Aorta (tissue), 5 donors: ENCODE measurements at regions not wholly inside any gene's neighbourhood (a gene's known extent, or its start where the extent isn't known, plus 50 kb on each side); places are given as distances from the start of the nearest gene placed in this dataset.
"Not testable (repeated sequence)": the region's sequence is repeated elsewhere in the genome, so short reads cannot be mapped to it uniquely, and the experiment has no call there.

Source experiments
- ATAC-seq: fragments of 200-7000 bp; cut with Tn5 transposase; one replicate; pipeline ENCODE4 v1.9.1; 2022; ENCODE audit warnings: moderate library complexity; ENCODE audit not compliant: low FRiP score
- DNase-seq, 2 donors: peaks; one replicate each; pipeline ENCODE4 v3.0.0-alpha.2; 2020
- H3K27ac ChIP-seq, 2 donors: one replicate each; pipeline ENCODE4 v1.5.1; 2013; ENCODE audit warnings: low read length in 2 of 2, mild to moderate bottlenecking in 2 of 2, moderate library complexity in 2 of 2, control low read depth in 1 of 2, inconsistent platforms in 1 of 2, low read depth in 1 of 2
- H3K27me3 ChIP-seq, 2 donors: one replicate each; pipeline ENCODE4 v1.6.1; 2013; ENCODE audit warnings: control low read depth in 1 of 2, low read length in 1 of 2, mild to moderate bottlenecking in 1 of 2, moderate library complexity in 1 of 2; ENCODE audit not compliant: insufficient read depth in 2 of 2, control insufficient read depth in 1 of 2
- H3K36me3 ChIP-seq, 2 donors: one replicate each; pipeline ENCODE4 v1.6.1; 2013; ENCODE audit warnings: control low read depth in 1 of 2, low read length in 1 of 2, mild to moderate bottlenecking in 1 of 2; ENCODE audit not compliant: insufficient read depth in 2 of 2, control insufficient read depth in 1 of 2
- H3K4me1 ChIP-seq, 2 donors: one replicate each; pipeline ENCODE4 v1.6.1; 2013; ENCODE audit warnings: low read length in 2 of 2, control low read depth in 1 of 2, mild to moderate bottlenecking in 1 of 2, moderate library complexity in 1 of 2; ENCODE audit not compliant: insufficient read depth in 2 of 2, control insufficient read depth in 1 of 2
- H3K4me3 ChIP-seq, 2 donors: one replicate each; pipeline ENCODE4 v1.5.1; 2013; ENCODE audit warnings: low read length in 2 of 2, control low read depth in 1 of 2, mild to moderate bottlenecking in 1 of 2
- H3K9me3 ChIP-seq: one replicate; pipeline ENCODE4 v1.6.1; 2013; ENCODE audit warnings: mild to moderate bottlenecking, low read length; ENCODE audit not compliant: control insufficient read depth
- WGBS, 2 donors: extraction: QIAGEN DNeasy Blood & Tissue Kit; methylation state at CpG; one replicate each; pipeline ENCODE4 v1.1.7; 2013; 5-methylcytosine and 5-hydroxymethylcytosine counted together
- intact Hi-C, 2 donors: fragments of 100-400 bp; cut with DNase I; formaldehyde crosslinking; loops; one replicate each; pipeline versions ENCODE4 v1.14.2 to v1.15.0; 2022
- donor health status: healthy with polysubstance abuse.
- donor health status: Bipolar disorder and iron deficiency.
- donor health status: DM: no; HTN: no; CAD: no.
- donor health status: DM: no; HTN: no; CAD: no.
- donor health status: DM: yes; HTN: yes; CAD: no.

DNA sequence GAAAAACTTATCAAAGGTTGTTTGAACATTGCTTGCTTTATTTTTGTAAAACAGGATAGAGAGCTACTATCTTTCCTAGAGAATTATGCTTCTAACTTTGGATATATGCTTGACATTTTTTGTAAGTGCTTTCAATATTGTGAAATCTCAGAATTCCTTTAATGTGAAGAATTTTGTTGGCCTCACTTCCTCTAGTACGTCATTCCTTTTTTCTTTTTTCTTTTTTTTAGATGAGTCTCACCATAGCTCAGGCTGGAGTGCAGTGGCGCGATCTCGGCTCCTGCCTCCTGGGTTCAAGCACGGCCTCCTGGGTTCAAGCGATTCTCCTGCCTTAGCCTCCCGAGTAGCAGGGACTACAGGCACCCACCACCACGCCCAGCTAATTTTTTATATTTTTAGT lies 668.1 kb downstream of the RFPL4B start:
- DNase-seq = no peak
- Histone ChIP-seq H3K4me1 (no peaks in the 10 kb centered on the region), H3K4me3 (no peak overlapping the region), H3K9me3 (no peaks in the 10 kb centered on the region), H3K27ac (no peak overlapping the region), H3K36me3 (no peaks in the 10 kb centered on the region), H3K27me3 (no peaks in the 10 kb centered on the region)
- WGBS, 2 donors = 45 to 47% methylated on average over 8 of the region's 8 CpGs
- no peak for ATAC-seq
- intact Hi-C loops = no loop called here

GRCh38 chr6:113017353-113017752 lies 670.2 kb downstream of the RFPL4B start:
- Histone ChIP-seq H3K4me3 (no peak overlapping the region), H3K27me3 (no peaks in the 10 kb centered on the region), H3K4me1 (no peaks in the 10 kb centered on the region), H3K27ac (no peak overlapping the region), H3K9me3 (no peaks in the 10 kb centered on the region), H3K36me3 (no peaks in the 10 kb centered on the region)
- WGBS, 2 donors = 84 to 87% methylated on average over 2 of the region's 2 CpGs
- DNase-seq = no peak
- no peak for ATAC-seq
- intact Hi-C loops = no loop called here

GRCh38 chr6:113018351-113019151 lies 671.4 kb downstream of the RFPL4B start:
- H3K4me1 ChIP-seq = no peaks in the 10 kb centered on the region
- H3K9me3 ChIP-seq = no peaks in the 10 kb centered on the region
- peak in 1 of 2 donors; percentile 58 for DNase-seq
- no peak overlapping the region for H3K4me3 ChIP-seq
- peak; percentile 69 for ATAC-seq
- H3K27me3 ChIP-seq = no peaks in the 10 kb centered on the region
- 28 to 29% methylated on average over 5 of the region's 5 CpGs for WGBS, 2 donors
- H3K36me3 ChIP-seq = no peaks in the 10 kb centered on the region
- intact Hi-C loops = no loop called here
- H3K27ac ChIP-seq = no peak overlapping the region

DNA sequence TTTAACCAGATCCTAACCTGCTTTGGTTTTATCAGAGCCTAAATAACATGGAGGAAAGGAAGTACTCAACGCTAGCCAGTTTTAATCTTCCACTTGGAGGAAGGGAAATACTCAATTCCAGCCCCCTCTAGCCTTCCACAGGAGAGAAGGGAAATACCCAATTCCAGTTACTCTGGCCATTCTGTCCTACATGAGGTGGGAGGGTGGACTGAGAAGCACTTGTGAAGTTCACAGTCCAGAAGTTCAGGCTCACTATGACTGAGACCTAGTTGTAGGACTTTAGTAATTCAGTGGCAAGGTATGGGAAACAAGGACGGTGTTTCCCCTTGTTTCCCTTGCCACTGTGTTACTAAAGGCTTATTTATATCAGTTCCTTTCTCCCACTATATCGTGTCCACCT lies 672.0 kb downstream of the RFPL4B start:
- DNase-seq (no peak), ATAC-seq (peak; percentile 56)
- 76 to 80% methylated on average over 3 of the region's 3 CpGs for whole genome bisulfite sequencing, 2 donors

DNA sequence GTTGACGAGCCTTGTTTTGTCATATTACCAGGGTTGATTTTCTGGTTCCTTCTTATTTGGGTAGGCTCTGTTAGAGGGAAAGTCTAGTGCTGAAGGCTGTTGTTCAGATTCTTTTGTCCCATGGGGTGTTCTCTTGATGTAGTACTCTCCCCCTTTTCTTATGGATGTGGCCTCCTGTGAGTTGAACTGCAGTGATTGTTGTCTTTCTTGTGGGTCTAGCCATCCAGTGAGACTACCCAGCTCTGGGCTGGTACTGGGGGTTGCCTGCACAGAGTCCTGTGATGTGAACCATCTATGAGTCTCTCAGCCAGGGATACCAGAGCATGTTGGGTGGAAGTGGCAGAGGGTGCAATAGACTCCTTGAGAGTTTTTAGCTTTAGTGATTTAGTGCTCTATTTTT lies 680.6 kb downstream of the RFPL4B start:
- H3K27me3 ChIP-seq = no peaks in the 10 kb centered on the region
- no peak overlapping the region for H3K4me3 ChIP-seq
- intact Hi-C loops = no loop called here
- ATAC-seq = no peak
- H3K27ac ChIP-seq = no peak overlapping the region
- no peaks in the 10 kb centered on the region for H3K9me3 ChIP-seq
- no peaks in the 10 kb centered on the region for H3K36me3 ChIP-seq
- no peaks in the 10 kb centered on the region for H3K4me1 ChIP-seq
- WGBS, 2 donors = 96 to 100% methylated on average over 1 of the region's 1 CpG
- DNase-seq = no peak

More for the DNA sequence above, 672.0 kb downstream of the RFPL4B start:
- no peaks in the 10 kb centered on the region for H3K4me1 ChIP-seq
- H3K9me3 ChIP-seq = no peaks in the 10 kb centered on the region
- intact Hi-C loops = no loop called here
- no peak overlapping the region for H3K4me3 ChIP-seq
- H3K36me3 ChIP-seq = no peaks in the 10 kb centered on the region
- H3K27ac ChIP-seq = peak overlapping the region in 1 of 2 donors; percentile 78
- H3K27me3 ChIP-seq = no peaks in the 10 kb centered on the region

DNA sequence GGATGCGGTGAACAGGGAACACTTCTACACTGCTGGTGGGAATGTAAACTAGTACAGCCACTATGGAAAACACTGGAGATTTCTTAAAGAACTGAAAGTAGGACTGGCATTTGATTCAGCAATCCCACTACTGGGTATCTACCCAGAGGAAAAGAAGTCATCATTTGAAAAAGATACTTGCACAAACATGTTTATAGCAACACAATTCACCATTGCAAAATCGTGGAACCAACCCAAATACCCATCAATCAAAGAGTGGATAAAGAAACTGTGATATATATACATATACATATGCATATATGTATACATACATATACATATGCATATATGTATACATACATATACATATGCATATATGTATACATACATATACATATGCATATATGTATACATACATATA lies 682.0 kb downstream of the RFPL4B start:
- not testable (repeated sequence) for ATAC-seq, DNase-seq

DNA sequence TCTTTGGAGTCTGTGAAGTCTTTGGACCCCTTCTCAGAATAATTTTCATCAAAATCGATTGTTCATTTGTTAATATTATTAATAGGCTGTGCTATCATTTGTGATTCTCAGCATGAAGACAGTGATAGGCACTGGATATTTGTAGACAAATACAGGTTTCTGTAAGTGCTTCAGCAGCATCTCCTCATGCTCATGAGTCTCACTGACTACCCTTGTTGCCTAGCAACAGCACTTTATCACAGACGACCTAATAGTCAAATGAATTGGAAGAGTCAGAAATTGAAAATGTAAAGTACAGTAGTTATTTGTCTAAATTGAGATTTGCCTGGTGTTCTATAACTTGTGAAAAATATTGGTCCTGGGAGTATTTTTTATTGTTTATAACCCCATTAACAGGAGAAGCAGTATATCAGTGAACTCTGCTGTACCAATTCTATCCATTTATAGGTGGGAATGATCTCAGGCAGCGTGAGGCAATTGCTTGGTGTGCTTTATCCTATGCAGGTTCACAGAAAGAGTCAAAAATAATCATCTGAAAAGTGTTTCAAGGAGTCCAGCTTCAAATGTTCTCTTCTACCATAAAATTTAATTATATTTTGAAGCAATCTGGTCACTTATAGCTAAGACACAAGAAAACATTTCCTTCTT lies 684.6 kb downstream of the RFPL4B start:
- DNase-seq = no peak
- no peak for ATAC-seq
- H3K27ac ChIP-seq = no peak overlapping the region
- intact Hi-C loops = no loop called here
- no peaks in the 10 kb centered on the region for H3K4me1 ChIP-seq
- 60 to 63% methylated on average over 3 of the region's 3 CpGs for WGBS, 2 donors
- H3K9me3 ChIP-seq = no peaks in the 10 kb centered on the region
- no peak overlapping the region for H3K4me3 ChIP-seq
- H3K36me3 ChIP-seq = no peaks in the 10 kb centered on the region
- no peaks in the 10 kb centered on the region for H3K27me3 ChIP-seq

More for the DNA sequence above, 682.0 kb downstream of the RFPL4B start:
- intact Hi-C loops, H3K4me1 ChIP-seq, H3K4me3 ChIP-seq, H3K36me3 ChIP-seq, H3K9me3 ChIP-seq, H3K27ac ChIP-seq, H3K27me3 ChIP-seq: not testable (repeated sequence)
- WGBS, 2 donors = 84 to 90% methylated on average over 2 of the region's 2 CpGs

DNA sequence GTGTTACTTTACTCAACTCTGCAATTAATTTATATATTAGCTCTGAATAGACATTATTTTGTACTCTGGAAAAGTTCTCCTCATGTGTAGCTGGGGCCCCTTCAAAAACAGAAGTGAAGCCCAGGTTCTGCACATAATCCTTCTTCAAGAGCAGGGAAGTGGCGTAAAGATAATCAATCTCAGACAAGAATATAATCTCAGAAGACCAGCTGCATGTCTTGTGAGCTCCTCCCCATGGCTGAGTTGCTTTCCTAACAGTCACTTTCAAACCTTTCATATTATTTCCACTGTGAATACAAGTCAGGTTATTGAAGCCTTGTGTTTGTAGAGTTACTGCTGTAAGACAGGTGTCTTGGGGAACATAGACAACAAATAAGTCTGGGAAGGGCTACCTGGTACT lies 691.9 kb downstream of the RFPL4B start:
- intact Hi-C loops = no loop called here
- Histone ChIP-seq H3K27me3 (no peaks in the 10 kb centered on the region), H3K36me3 (no peaks in the 10 kb centered on the region), H3K4me3 (no peak overlapping the region), H3K9me3 (no peaks in the 10 kb centered on the region), H3K27ac (no peak overlapping the region), H3K4me1 (no peaks in the 10 kb centered on the region)
- 95 to 99% methylated on average over 1 of the region's 1 CpG for WGBS, 2 donors
- ATAC-seq (no peak), DNase-seq (no peak)

- no peak for DNase-seq
- Histone ChIP-seq H3K27ac (no peak overlapping the region), H3K27me3 (no peaks in the 10 kb centered on the region), H3K4me1 (peaks cover 0 to 4% of the 10 kb centered on the region in 2 donors), H3K4me3 (no peak overlapping the region), H3K9me3 (no peaks in the 10 kb centered on the region), H3K36me3 (no peaks in the 10 kb centered on the region)
- 0% methylated on average over 1 of the region's 1 CpG for WGBS, 2 donors
- intact Hi-C loops = no loop called here
- no peak for ATAC-seq
Observed at GRCh38 chr6:113047148-113047547, 700.0 kb downstream of the RFPL4B start.
